CD1c-positive myeloid dendritic cell (primary cell): ENCODE measurements at regions not wholly inside any gene's neighbourhood (a gene's known extent, or its start where the extent isn't known, plus 50 kb on each side); places are given as distances from the start of the nearest gene placed in this dataset.
A peak's percentile ranks its signal among the peaks of the same experiment; 100 is the strongest.
"Not testable (repeated sequence)": the region's sequence is repeated elsewhere in the genome, so short reads cannot be mapped to it uniquely, and the experiment has no call there.

ENCODE experiments used
- DNase-seq: peaks from one replicate; pipeline ENCODE4 v3.0.0-alpha.2; 2016; ENCODE audit errors: extremely low spot score

DNA sequence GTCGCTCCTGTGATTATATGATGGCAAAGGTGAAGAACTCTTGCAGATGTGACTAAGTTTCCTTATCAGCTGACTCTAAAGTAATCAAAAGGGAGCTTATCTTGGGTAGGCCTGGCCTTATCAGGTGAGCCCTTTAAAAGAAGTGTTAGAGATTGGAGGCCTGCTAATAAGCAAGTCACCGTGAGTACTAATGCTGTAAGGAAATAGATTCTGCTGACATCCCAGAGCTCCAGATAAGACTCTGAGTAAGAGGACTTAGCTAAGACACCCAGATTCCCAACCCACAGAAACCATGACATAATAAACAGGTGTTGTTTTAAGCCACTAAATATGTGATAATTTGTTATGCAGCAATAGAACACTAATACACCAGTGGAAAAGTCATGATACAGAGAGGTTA, 99.9 kb upstream of the FAM20A start:
- no peak for DNase-seq

DNA sequence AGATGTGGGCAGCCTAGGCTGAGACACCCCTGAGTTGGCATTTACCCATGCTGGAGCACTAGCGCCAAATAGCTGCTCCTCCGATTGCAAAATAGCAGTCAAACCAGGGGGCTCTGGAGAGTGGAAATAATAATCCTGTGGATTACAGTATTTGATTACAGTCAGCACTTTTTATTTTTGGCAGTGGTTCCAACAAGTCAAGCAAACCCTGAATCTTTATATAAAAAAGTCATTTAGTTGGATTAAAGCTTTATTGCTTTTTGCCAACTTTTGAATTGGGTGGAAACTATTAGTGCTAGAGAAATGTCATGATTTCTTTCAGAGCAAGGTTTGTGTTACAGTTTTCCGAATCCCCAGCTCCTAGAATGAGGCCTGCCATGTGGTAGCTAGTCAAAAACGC, 99.3 kb upstream of the FAM20A start:
- DNase-seq: no peak

DNA sequence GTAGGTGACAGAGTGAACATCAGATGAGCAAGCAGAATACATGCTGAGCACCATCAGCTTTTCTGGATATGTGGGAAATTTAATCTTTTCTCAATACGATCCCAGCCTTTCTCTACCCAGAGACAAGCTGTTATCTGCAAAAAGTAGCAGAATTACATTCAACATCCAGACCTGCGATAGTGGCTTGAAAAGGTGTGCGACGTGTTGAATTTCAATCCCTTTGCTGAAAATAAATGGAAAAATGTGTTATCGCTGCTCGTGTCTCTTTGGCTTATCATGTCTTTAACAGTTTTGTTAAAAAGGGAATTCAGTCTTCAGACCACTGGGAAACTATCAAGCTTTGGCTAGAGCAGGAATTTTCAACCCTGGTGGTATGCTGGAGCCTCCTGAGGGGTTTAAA, 98.8 kb upstream of the FAM20A start:
- DNase-seq: no peak

- peak; percentile 82 for DNase-seq
Measured at GRCh38 chr17:68698746-68699145, 97.6 kb upstream of the FAM20A start.

- DNase-seq: peak; percentile 52
Measured at GRCh38 chr17:68697850-68698361, 96.7 kb upstream of the FAM20A start.

DNA sequence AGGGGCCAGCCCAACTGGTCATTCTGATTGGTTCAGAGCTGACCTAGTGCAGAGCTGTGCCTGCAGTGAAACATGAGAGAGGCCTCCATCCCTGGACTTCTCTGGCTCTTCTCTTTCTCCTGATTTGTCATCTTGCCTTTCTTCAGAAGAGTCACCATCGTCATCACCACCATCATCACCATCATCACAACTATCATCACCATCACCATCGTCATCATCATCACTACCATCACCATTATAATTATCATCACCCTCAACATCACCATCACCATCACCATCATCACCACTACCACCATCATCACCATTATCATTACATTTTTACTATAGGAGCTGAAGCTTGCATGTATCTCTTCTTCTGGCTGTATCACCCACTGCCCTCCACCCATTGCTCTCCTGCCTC, 94.5 kb upstream of the FAM20A start:
- no peak for DNase-seq

GRCh38 chr17:68694791-68695485, 93.8 kb upstream of the FAM20A start:
- peak; percentile 13 for DNase-seq

DNA sequence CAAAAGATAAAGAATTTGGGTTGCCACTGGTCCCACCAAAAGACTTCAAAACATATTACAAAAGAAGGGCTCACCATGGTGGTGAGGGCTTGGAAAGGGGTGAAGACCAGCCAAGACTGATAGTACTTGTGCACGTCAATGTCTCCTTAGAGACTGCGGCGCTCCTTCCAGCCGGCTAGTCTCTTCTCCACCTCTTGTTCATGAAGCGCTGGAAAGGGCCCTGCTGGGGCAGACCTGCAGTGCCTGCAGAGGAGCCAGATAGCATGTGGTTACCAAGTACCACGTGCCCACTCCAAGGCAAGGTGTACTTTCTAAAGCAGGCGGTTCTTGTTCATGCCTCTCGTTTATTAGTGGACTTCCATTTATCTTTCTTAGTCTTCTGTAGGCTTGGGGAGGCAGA, 92.7 kb upstream of the FAM20A start:
- DNase-seq: no peak

- no peak for DNase-seq
Measured at GRCh38 chr17:68693466-68693865, 92.3 kb upstream of the FAM20A start.

GRCh38 chr17:68686108-68686988, 85.2 kb upstream of the FAM20A start:
- no peak for DNase-seq

- no peak for DNase-seq
Measured at GRCh38 chr17:68684949-68685357, 83.8 kb upstream of the FAM20A start.

- no peak for DNase-seq
Measured at GRCh38 chr17:68682903-68683302, 81.7 kb upstream of the FAM20A start.

- no peak for DNase-seq
Measured at GRCh38 chr17:68679882-68680281, 78.7 kb upstream of the FAM20A start.

DNA sequence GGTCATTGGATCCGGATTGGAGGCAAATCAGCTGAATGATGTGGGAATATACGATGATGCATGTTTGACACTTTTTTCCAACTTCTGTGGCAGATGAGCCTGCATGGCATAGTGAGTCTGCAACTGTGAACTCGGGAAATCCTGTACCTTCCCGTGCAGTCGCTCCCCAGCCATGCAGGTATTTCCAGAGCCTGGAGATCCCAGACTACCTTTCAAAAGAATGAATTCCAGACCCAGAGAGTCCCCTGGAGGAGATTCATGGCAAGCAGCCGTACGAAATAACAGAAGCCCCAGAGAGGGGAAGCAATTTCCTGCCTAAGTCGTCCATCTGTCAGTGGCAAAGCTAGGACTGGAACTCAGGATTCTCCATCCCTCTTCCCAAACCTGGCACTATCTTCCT, 75.7 kb upstream of the FAM20A start:
- no peak for DNase-seq

DNA sequence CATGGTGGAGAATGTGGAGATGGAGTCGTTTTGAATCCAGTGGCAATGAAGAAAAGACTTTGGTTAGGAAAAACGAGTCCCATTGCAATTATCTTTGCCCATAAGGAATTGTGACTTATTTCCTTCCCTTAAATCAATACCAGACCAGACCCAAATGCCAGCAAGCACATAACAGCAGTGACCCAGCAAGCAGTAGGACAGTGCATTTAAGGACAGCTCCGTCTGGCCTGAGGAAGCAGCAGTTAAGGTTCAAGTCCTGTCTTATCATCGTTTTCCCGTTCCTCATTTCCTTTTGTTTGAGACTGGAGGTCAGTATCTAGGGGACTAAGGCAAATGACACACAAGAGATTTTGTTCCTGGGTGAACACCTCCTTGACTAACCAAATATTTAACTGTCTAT, 74.6 kb upstream of the FAM20A start:
- DNase-seq: no peak

DNA sequence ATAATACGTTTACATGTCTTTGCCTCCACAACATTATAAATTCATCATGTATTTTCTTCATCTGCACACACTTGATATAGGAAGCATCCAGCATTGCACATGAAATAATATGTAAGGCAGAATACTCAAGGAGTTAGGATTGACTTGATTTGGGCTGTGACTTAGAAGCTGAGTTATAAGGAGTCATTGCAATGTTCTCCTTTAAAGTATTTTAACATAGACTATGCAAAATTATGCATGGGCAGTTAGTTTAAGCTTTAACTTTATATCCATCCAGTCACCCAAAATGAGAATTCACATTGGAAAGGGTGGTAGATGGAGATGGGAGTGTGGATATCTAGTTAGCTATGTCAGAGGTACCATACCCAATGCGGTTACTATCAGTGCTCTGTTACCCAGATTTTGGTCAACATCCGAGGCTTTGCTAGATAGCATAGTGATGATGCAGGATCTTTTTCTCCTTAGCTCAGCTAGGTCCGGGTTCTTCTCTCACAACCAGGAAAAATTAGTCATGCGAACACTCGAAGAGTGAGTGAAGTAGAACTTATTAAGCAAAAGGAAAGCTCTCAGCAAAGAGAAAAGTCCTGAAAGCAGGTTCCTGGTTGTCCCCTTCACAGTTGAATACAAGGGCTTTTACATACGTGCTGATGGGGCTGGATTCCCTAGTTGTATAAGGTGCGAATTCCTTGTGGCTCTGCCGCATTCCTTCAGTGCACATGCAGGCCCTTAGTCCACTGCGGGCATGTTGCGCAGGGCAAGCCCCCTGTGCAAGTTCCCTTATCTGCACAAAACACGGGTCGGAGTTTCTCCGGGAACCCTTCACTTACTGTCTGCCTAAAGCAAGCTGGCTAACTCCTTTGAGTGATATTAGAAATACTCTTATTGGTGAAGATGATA, 73.1 kb upstream of the FAM20A start:
- no peak for DNase-seq

- no peak for DNase-seq
Measured at GRCh38 chr17:68670967-68671693, 70.0 kb upstream of the FAM20A start.

DNA sequence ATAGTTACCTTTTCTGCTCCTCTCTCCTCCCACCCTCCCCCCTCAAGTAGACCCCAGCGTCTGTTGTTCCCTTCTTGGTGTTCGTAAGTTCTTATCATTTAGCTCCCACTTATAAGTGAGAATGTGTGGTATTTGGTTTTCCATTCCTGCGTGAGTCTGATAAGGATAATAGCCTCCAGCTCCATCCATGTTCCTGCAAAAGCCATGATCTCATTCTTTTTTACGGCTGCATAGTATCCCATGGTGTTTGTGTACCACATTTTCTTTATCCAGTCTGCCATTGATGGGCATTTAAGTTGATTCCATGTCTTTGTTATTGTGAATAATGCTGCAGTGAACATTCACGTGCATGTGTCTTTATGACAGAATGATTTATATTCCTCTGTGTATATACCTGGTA, 65.3 kb upstream of the FAM20A start:
- DNase-seq: not testable (repeated sequence)

- no peak for DNase-seq
Measured at GRCh38 chr17:68665373-68665772, 64.2 kb upstream of the FAM20A start.

DNA sequence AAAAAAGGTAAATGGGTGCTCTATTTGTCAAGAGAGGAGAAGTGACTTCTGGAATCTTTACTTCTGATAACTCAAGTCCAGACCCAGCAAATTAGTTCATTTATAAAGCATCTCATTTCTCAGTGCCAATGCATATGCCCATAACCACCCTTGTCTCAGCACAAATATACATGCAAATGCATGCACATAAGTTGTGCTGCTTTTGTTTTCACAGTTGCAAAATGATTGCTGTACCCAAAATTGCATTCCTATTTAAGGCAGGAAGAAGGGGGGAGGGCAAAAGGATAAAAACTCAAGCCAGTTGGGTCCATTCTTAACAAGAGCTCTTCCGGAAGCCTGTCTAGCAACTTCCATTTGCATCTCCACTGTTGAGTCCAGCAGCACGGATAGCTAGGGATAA, 61.3 kb upstream of the FAM20A start:
- no peak for DNase-seq

GRCh38 chr17:68662037-68662432, 60.9 kb upstream of the FAM20A start:
- DNase-seq: no peak
